ENCODE measurements at regions not wholly inside any gene's neighbourhood (a gene's known extent, or its start where the extent isn't known, plus 50 kb on each side); places are given as distances from the start of the nearest gene placed in this dataset.

DNA sequence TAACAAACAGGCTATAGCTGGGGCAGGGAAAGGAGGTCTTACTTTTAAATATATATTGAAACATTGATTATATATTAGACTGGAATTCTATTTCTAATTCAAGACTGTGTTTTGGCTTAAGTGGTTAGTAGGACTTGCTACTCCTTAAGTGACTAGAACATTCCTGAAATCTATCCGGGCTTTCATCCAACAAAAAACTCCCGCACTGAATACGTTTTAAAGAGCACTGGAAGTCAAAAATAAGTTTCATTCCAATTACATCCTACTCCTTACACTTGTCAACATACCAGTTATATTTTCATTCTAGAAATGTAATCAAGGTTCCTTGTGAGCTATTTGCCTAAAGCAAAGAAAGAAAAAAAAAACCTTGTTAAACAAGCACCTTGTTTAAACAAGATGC, 204.6 kb downstream of the SP3 start:
- no peak overlapping the region for H3K4me3 ChIP-seq (ENCODE audit: low read depth, low read length)

DNA sequence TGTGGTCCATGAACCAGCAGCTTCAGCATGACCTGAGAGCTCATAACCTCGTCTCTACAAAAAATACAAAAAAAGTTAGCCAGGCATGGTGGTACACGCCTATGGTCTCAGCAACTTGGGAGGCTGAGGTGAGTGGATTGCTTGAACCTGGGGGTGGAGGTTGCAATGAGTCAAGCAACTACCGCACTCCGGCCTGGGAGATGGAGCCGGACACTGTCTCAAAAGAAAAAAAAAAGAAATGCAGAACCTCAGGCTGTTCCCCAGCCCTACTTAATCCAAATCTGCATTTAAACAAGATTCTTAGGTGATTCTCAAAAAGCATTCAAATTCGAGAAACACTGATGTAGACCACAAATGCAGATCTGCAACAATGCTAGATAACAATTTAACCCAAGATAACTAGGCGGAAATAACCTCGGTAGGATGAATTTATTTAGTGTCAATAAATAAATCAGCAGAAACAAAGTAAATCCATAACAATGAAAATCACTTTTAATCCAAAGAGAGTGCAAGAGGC, 203.5 kb downstream of the SP3 start:
- H3K4me3 ChIP-seq (ENCODE audit: low read depth, low read length): no peak overlapping the region

DNA sequence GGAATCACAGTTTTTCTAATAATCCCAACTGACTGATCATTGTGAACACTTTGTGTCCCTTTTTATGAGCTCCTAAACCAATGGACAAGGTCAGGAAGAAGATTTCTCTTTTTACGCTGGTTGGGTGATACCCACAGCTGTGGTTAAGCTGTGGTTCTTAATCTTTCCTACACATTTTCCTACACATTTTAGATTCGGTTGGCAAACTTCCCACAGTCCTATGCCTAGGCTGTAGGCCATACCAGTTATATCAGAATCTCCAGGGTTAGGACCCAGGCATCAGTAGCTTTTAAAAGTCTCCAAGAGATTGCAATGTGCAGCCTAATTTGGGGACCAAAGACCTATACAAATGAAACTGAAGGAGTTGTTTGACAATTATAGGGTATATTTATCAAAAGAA, 203.0 kb downstream of the SP3 start:
- H3K4me3 ChIP-seq (ENCODE audit: low read depth, low read length): no peak overlapping the region

DNA sequence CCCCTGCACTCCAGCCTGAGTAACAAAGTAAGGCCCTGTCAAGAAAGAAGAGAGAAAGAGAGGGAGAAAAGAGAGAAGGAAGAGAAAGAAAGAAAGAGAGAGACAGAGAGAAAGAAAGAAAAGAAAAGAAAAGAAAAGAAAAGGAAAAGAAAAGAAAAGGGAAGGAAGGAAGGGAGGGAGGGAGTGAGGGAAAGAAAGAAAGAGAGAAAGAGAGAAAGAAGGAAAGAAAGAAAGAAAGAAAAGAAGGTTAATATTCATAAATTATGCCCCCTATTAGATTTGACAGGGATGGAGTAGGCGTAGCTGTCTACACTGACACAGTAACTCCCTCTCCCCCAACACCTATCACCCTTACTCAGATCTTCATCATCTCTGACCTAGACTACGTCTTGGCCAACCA, 202.3 kb downstream of the SP3 start:
- no peak overlapping the region for H3K4me3 ChIP-seq (ENCODE audit: low read depth, low read length)

DNA sequence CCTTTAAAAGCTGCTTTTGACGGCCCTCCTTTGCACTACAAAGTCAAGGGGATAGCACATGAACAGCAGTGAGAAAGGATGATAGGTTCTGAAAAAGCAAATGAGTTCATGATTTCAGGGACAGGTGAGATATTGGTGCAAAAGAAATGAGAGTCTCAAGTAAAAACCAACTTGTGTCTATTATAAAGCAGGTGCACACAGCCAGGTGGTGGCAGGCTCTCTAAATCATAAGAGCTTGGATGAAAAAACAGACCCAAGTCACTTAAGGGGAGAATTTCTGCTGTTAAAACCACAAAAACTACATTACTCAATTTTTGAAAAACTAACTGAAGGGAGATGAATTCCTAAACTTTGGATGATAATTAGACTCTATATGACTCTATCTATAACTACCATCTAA, 201.5 kb downstream of the SP3 start:
- H3K4me3 ChIP-seq (ENCODE audit: low read depth, low read length): no peak overlapping the region

DNA sequence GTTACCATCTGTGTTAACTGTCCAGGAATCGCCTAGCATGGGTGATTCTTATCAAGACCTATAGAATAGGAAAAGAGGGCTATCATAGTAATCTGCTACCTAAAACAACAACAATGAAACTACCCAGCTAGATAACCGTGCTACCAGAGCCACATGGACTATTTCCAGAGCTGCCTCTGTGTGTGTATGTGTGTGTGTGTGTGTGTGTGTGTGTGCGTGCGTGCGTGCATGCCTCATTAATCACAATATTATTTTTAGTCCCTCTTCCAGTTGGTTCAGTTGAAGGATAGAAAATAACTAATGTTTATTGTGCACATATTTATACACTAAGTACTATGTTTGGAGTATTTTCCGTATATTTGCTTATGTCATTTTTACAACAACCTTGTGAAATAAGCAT, 201.1 kb downstream of the SP3 start:
- H3K4me3 ChIP-seq (ENCODE audit: low read depth, low read length): no peak overlapping the region

DNA sequence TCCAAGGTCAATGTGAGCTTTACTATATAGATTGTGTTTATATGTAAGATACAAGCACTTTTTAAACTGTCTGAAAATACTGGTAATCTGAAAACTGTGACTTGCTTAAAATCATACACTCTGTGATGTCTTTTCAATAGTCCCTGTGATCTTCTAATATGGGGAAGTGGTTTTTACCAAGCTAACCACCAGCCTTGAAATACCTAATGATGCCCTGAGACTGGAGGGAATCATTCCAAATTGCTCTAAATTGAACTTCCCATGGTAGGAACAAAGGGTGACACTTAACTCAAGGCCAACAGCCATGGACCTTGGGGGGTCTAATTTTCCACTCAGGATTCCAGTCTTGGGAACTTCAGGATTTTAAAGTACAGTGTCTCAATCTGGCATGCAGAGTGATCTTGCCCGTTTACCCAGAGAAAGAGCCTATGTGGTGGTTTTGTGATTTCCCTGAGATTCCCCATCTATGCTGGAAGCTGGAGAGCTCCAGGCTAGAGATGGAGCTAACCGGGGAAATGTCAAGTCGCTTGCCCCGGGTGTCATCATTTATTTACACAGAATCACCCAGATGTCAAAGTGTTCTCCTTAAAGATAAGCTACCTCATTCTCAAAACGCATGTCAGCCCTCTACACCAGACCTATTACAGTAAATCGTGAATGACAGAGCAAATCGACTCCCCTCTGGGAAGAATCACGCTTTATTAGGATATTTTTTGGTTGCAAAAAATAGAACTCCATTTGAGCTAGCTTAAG, 198.5 kb downstream of the SP3 start:
- no peak overlapping the region for H3K4me3 ChIP-seq (ENCODE audit: low read depth, low read length)

DNA sequence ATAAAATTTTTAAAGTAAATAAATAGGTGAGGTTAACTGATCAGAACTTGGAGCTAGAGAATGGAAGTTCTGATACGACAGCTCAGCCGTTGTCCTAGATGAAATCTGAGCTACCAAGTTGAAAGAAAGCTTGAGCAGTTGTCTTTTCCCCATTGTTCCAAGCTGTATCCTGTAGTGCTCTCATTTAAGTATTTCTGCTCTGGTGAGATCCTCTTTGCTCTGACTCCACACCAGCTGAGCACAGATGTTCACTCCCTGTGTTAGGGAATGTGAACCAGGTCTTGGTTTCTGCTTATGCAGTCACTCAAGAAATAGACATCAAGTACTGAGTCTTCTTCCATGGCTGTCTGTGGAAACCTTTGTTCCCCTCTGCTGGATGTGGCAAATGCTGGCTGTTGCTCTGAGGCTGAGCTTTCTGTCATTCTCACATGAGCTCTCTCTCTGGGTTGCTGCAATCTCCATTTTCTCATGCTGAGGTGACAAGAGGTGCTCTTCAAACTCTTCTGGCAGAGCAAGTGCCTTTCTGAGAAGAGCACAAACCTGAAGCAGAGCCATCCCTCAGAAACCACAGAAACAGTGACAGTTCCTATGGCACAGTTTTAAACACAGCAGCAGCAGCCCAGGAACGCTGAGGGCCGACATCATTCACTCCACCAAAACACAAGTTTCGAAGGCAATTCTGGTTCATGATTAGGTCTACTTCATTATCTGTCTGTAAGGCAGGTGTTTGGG, 194.1 kb downstream of the SP3 start:
- H3K4me3 ChIP-seq (ENCODE audit: low read depth, low read length): no peak overlapping the region

DNA sequence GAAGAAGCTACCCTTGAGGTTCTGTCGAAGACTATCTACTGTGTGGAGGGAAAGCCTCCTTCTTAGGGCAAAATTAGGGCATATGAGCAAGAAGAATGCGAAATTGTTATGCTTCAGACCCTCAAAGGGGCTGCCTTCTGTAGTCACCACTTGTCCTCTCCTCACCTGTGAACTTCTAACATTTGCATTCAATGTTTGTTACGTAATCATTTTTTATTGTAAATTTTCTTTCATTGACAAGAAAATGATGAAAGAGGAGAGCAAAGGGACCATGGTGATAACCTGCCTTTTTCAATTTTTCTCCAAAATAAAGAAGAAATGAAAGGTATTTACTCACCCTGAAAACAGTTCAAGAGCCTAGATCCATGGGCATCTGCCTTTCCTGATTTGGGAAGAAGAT, 193.0 kb downstream of the SP3 start:
- H3K4me3 ChIP-seq (ENCODE audit: low read depth, low read length): no peak overlapping the region

DNA sequence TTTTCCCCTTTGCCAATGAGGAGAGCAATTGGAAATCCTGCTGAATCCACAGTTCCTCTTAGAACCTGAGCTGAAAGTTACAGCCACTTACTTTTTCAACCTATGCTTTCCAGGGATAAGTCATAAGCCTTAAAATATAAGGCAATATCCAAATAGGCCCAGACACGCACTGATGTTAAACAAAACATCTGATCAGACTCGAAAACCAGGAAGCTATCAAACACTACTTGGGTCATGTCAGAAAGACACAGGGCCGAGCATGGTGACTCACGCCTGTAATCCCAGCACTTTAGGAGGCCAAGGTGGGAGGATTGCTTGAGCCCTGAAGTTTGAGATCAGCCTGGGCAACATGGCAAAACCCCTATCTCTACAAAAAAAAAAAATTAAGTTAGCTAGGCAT, 192.1 kb downstream of the SP3 start:
- no peak overlapping the region for H3K4me3 ChIP-seq (ENCODE audit: low read depth, low read length)

DNA sequence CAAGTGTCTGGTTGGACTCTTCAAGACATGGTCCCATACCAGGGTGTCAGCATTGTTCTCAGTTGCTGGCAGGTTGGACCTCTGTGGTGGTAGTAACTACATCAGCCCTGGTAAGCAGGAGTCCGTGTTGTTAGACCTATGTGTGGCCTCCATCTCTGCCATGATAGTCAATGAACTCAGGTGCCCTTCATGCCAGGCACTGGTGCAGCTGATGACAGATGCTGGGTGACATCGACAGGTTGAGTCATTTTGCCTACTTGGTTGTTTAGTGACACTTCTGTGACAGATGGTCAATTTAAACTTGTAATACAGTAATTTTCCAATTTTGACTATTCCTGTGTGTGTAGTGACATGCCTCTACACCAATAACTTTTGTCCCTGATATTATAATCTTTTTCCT, 189.7 kb downstream of the SP3 start:
- H3K4me3 ChIP-seq (ENCODE audit: low read depth, low read length): no peak overlapping the region

DNA sequence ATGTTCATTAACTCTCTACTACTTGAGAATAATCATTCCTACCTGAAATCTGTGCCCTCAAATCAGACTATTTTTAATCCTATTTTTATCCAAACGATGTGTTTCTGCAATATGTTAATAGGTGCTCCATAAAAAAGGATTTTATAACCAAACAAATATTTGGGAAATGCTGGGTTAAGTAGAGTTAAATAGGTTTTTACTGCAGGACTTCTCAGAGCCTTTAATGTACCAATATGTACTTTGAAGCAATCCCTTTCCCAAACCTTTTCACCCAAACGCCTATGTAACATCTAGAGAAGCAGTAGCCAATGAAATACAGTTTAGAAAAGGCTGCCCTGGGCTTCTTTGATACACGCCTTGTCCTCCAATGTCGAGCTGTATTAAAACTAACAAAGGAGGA, 182.5 kb downstream of the SP3 start:
- H3K4me3 ChIP-seq (ENCODE audit: low read depth, low read length): no peak overlapping the region

DNA sequence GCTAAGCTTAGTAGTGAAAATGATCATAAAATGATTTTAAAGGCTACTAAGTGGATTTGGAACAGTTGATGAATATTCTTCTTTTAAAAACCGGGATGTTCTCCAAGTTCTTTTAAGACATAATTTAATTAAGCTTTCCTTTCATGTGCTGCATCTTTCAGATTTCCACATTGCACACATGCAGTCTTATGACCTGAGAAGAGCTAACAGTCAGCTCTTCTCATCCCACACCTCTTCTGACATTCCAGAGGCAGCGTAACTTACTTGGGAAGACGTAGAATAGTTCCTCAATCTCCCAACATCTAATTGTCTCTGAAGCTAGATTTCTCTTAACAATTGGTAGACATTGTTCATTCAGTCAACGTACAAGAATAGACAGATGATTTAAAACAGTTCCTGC, 181.8 kb downstream of the SP3 start:
- H3K4me3 ChIP-seq (ENCODE audit: low read depth, low read length): no peak overlapping the region

DNA sequence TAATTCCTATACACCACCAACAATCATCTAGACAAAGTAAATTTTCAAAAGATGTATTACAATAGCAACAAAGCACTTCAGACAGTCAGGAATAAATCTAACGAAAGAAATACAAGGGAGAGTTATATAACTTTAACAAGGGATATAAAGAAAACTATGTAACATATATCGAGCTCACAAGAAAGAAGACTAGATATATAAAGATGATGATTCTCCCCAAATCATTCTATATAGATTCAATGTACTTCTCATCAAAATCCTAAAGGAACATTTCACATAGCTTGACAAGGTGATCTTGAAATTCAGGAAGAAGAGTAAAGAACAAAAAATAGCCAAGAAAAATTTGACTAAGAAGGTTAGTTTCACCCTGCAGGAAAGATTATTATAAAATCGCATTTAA, 179.4 kb downstream of the SP3 start:
- no peak overlapping the region for H3K4me3 ChIP-seq (ENCODE audit: low read depth, low read length)

DNA sequence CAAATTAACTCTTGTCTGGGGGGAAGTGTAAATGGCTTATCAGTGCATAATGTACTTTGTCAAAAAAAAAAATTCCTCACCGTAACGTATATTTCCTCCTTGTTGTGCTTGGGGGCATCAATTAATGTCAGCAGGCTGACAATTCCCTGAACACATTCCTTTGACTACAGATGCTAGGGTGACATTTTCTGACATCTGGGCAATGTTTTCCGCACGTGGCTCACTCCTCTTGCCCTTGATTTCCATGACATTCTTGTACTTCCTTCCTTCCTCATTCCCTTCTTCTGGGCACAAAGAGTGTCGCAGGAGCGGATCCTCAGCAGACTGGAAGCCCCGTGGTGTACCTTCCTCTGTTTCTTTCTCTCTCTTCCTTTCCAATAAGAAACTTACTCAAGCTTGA, 173.7 kb downstream of the SP3 start:
- H3K4me3 ChIP-seq (ENCODE audit: low read depth, low read length): no peak overlapping the region

DNA sequence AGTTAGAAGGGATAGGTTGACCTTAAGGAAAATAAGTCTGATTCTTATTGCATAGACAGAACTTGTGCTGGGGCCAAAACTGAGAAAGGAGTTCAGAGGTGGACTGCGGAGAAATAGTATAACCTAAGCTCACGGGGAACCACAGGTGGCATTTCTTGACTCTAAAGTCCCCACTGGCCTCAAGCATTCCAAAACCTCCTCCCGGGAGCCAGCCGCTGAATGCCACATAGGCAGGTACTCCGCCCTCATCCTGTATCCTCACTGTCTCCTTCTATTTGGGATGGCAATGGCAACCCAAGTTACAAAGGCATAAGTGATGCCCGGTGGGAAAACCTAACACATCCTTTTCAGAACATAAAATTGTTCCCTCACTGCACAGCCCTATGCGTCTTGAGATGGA, 173.0 kb downstream of the SP3 start:
- no peak overlapping the region for H3K4me3 ChIP-seq (ENCODE audit: low read depth, low read length)

DNA sequence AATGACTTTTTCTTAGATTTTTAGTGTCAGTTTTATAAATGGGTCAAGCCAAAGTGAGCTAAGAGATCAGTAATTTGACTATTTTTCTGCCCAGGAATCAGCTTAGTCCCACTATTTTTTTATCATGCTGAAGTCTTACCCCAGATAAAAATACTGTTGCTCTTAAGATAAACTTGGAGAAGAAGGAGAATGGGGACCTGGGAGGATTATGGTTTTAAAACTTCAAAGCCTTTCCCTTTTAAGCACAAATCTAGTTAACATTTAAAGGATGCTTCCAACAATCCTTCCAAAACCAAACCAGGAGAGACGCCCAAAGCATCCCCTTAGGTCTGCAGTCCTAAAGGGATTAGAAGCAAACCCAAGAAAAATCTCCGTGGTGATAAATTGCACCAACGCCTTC, 172.4 kb downstream of the SP3 start:
- no peak overlapping the region for H3K4me3 ChIP-seq (ENCODE audit: low read depth, low read length)

DNA sequence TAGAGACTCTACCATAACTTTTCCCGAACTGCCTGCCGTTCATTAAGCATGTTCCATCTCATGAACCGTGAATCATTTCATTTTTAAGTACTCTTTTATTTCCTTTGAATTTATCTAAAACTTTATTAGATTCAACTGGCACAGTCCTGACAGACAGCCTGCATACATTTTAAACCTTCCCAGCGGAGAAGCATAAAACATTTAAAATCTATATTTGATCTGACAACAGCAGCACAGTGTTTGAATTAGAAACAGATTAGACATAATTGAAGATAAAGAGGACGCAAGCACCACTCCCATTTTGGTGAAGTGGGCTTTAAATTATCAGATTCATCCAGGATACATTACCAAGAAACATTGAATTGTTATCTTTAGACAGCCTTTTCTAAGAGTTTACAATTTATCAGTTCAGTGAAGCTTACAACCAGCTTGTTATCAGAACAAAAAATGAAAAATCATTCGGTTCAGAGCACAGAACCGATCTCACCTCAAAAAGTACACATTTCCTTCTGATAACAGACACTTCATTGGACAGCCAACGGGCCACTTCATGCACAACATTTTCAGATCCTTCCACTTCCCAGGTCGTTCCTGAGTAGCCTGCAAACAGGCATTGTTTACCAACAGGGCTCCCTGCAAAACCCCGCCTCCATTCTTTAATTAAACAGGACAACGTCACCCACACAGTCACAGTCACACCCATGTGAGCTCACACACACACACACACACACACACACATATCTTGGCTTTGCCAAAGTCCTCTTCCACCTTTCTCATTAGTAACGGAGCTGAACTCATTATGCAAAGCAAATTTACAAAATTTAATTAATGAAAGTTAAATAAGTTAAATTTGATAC, 171.2 kb downstream of the SP3 start:
- H3K4me3 ChIP-seq (ENCODE audit: low read depth, low read length): no peak overlapping the region

DNA sequence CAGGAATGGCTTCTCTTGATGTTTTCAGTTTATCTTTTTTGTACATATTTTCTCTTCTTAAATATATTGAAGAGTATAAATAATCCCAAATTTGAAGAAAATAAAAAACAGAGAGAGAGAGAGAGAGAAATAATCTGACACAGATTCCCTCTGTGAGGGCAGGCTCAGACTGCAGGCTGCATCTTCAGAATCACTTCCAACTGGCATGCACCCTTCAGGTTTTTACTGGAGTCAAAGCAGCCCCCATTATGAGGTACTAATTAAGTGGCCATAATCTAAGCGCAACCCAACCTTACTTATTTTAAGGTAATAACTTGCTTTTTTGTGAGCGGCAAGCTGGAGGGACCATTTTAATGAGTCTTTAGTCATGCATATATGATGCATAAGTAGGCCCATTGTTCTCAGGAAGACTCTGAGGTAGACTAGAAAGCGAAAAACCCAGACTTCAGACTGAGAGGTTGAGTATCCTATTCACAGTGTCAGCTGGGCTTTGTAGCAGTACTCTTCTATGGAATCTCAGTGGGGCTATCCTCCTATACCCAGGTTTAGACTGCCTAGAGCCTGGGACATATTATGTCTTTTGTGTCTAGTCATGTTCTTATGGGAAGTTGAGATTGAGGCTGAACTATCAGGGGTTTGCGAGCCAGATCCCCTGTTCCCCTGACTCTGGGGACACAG, 167.4 kb downstream of the SP3 start:
- no peak overlapping the region for H3K4me3 ChIP-seq (ENCODE audit: low read depth, low read length)

DNA sequence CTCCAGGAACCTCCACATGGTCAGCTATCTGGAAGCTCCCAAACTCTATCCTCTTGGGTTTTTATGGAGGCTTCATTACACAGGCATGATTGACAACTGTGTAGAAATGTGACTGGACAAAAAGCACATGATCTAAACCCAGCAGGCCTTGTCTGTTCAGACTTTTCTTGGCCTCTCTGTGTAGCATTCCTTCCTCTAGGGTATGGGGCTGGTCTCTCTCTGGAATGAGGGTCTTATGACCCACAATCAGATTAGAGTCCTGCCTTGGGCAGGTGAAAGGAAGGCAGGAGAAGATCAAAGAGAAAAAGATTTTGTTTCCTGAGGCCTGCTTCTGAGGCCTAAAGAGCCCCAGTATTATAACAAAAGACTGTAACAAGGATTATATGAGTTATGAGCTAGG, 162.7 kb downstream of the SP3 start:
- no peak overlapping the region for H3K4me3 ChIP-seq (ENCODE audit: low read depth, low read length)

DNA sequence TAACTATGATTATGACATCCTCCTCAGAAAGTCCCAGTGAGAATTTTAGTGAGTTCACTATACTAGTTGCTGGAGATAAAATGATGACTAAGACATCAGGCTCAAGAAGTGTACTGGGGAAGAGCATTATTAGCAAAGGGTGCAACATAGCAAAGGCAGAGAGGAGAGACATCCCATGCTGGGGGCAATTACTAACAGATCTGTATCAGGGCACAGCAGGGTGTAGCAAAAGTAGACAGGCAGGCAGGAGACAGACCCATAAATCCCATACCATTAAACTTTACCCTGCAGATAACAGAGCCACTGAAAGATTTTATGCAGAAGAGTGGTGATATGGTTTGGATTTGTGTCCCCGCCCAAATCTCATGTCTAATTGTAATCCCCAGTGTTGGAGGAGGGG, 161.7 kb downstream of the SP3 start:
- H3K4me3 ChIP-seq (ENCODE audit: low read depth, low read length): no peak overlapping the region

Measured in iPS-11a (cell line).